GM21717 (cell line): ENCODE measurements at regions not wholly inside any gene's neighbourhood (a gene's known extent, or its start where the extent isn't known, plus 50 kb on each side); places are given as distances from the start of the nearest gene placed in this dataset.

Source experiments
- ATAC-seq: cut with Tn5 transposase; IDR thresholded peaks from one replicate; pipeline ENCODE4 v1.9.1; 2021; ENCODE audit warnings: mild to moderate bottlenecking, moderate library complexity; ENCODE audit not compliant: unreplicated experiment

DNA sequence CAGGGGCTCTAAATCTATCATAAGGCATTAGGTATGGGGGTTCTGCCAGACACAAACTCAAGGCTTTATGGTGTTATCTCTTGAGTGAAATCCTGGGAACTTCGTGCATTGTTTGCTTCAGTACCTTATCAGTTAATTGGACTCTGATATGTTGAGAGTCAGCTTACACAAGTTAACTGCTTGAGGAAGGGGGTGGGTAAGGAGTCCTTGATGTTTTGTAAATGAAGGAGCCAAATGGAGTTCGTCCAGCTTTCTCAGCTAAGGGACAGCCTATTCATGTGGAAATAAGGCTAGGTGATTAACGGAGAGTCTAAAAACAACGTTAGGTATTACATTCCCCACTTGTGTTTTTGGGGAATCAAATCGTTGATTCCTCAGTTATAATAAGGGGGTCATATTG lies 157.4 kb downstream of the TRIM27 start:
- ATAC-seq: no peak

DNA sequence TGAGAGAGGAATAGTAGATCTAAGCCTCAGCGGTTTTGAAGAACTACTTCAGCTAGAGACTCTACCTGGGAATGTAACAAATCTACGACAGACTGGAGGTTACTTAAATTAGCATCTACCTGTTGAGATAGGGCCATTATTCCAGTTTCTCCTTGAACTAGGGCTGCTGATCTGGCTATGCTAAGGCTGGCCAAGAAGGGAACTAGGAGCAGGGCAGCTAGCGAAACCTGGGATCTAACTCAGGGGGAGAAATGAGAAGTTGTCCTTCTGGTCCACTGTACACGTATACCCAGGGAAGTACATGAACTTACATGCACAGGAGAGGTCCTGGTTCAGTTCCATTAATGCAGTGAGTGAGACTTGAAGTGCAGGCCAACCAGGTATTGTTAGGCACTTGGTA lies 156.7 kb downstream of the TRIM27 start:
- ATAC-seq: no peak

DNA sequence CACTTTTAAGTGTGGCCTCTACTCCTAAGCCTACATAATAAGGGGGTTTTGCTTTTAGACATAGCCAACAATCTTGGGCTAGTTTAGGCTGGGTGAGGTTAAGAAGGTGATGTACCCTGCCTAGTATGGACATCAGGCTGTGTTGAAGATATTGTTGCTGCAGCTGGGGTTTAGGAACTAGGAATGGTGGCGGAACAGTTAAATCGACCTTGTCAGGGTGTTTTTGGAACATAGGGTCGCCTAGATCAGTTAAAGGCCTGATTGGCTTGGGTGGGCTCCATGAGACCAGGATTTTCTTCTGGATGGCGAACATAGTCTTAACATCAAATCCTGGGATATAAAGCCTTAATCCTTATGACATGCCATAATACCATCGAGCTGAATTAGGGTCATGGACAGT lies 156.1 kb downstream of the TRIM27 start:
- ATAC-seq: no peak

DNA sequence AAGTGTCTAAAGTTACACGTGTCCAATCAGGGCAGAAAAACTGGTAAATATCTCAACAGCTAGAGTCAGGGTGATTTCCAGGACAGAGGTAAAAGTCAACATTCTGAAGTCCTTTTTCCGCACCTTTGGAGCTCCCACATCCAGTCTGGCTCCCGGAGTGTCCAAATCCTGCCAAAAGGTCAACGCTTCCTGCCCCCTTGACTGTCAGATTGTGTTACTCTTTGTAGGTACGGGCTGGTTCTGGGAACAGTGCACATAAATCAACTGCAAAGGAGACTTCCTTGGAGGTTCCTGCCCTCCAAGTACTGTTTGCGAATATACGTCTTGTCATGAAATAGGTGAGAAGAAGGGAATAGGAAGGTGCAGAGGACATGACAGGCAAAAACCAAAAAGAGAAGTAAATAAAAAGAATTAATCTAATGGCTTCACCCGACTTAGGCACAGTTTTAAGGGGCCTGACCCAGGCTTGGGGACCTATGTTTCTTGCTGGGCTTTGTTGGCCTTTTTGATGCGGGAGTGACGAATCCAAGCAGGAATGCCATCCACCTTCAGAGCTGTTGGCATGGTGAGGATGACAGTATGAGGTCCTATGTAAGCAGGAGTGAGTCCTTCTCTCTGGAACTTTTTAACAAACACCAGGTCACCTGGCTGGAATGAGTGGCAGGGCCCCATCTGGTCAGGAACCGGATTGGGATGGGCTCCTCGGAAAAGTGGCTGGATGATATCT lies 155.4 kb downstream of the TRIM27 start:
- ATAC-seq: no peak

DNA sequence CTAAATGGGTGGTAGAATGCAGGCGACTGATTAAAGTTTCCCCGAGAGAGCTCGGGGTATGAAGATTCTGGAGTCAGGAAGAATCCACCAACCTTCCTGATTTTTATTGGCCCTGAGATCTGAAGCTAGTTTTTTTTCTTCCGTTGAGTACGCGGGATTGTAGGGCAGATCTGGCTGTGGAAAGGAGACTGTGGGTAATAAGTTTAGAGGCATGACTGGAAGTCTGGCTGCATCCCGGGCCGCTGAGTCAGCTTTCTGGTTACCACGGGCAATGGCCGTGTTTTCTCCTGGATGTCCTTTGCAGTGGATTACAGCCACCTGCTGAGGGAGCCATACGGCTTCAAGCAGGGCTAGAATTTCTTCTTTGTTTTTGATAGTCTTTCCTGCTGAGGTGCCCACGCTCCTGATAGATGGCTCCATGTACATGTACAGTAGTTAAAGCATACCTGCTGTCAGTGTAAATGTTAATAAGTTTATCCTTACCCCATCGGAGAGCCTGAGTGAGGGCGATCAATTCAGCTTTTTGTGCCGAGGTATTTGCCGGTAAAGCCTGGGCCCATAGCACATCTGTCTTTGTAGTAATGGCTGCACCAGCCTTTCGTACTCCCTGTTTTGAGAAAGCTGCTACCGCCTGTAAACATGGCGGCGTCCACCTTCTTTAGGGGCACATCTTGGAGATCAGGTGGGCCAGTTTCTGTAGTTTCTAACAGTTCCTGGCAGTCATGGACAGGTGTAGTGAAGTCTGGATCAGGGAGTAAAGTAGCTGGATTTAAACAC lies 154.0 kb downstream of the TRIM27 start:
- no peak for ATAC-seq

DNA sequence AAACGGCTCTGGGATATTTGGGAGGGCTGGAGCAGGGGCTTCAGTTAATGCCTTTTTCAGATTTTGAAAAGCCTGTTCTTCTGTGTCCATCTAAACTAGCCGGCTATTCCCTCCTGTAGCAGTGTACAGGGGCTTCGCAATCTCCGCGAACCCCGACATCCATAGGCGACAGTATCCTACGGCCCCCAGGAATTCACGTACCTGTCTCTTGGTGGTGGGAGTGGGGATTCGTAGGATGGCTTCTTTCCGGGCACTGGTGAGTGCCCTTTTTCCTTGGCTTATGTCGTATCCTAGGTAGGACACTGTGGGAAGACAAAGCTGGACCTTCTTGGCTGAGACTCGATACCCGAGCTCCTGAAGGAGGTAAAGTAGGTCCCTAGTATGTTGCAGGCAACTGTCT lies 153.1 kb downstream of the TRIM27 start:
- no peak for ATAC-seq

DNA sequence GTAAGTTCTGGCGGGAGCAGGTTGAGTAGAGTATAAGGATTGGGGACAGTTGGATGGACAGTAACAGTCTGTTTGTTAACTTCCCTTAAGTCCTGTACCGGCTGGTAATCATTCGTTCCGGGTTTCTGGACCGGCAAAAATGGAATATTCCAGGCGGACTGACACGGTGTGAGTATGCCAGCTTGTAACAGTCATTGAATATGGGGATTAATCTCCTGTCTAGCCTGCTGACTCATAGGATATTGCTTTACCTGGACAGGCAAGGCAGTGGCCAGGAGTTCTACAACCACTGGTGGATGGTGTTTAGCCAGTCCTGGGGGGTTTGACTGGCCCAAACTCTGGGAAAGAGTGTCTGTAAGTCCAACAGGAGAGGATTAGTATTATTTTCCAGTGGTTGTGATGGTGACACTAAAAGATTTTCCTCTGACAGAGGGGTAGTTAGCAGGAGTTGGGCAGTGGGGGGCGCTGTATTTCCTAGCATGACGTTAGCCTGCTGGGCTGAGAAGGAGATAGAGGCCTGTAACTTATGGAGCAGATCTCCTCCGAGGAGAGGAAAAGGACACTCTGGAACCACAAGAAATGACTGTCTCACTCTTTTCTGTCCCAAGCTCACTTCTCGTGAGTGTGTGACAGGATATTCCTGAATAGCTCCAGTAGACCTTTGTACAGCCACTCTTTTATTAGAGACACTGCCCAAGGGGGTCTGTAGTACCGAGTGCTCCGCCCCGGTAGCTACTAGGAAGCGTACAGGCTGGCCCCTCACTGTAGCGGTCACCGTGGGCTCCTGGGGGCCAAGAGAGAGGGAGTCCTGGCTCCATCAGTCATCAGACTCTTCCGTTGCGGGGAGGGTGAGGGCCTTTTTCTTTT lies 152.2 kb downstream of the TRIM27 start:
- no peak for ATAC-seq

DNA sequence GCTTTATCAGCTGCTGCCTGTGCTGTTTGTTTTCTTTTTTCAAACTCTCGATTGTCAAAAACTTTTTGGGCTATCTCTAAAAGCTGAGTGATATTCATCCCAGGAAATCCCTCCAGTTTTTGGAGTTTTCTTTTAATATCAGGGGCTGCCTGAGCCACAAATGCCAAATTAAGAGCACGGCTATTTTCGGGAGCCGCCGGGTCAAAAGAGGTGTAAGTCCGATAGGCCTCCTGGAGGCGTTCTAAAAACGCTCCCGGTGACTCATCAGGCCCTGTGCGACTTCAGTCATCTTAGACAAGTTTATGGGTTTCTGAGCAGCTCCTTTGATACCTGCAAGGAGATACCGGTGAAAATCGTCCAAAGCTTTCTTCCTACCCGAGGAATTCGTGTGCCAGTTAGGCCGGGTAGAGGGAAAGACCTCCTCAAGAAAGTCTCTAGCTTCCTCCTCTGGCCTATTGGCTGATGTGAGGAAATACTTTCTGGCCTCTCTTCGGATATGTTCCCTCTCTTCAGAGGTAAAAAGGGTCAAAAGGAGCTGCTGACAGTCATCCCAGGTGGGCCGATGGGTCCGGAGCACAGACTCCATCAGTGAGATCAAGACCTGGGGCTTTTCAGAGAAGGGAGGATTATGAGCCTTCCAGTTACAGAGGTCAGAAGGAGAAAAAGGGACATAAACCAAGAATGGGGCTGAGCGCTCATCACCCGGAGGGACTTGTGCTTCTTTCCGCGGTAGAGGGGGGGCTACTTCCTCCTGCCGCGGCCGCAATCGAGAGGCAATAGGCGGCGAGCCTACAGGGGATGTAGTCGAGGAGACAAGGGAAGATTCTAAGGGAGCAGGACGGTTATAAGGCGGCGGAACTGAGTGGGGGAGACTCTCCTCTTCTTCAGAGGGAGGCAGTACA lies 151.1 kb downstream of the TRIM27 start:
- ATAC-seq: no peak

DNA sequence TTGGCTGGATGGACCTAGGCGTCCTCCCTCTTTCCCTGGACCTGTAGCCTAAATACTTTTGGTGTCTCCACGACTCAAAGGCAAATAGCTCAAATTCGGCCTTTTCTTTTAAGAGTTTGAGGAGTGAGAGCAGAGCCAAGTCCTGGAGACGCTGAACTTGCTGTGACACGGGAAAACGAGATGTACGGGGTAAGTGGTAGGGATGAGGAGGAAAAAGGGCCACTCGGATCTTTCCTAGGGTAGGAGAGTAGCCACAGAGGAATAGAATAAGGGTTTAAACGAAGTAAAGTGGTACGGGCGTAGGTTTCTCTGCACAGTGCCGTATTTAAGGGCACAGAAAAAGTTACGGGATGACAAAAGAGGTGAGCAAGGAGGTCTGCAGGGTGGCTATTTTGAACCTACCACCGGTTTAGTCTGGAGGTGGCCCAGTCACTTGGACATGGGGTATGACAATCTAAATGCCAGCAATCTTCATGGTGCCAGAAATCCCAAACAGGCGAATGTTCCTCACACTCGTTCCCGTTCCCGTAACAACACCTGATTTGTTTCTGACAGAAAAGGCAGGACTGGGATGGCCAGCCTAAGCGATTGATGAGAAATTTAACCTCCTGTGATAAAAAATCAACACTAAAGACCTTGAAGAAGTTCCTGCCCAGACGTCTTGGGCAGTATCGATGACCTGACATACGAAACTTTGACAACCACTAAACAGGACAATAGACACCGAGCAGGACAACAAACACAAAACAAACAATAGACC lies 149.3 kb downstream of the TRIM27 start:
- no peak for ATAC-seq

DNA sequence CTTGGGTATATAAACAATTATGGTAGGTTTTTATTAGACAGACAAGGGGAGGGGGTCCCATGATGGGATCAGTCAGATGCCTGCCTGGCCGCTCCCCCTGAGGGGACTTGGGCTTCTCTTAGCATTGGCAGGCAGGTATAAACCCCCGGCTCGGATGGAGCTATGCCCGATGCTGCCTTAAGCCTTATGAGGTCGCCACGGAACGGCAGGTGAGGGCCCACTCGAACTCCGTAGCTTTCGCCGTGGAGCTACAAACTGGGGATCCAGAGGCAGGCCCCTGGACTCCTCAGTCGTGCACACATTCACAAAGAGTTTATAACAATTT lies 148.8 kb downstream of the TRIM27 start:
- ATAC-seq: no peak

DNA sequence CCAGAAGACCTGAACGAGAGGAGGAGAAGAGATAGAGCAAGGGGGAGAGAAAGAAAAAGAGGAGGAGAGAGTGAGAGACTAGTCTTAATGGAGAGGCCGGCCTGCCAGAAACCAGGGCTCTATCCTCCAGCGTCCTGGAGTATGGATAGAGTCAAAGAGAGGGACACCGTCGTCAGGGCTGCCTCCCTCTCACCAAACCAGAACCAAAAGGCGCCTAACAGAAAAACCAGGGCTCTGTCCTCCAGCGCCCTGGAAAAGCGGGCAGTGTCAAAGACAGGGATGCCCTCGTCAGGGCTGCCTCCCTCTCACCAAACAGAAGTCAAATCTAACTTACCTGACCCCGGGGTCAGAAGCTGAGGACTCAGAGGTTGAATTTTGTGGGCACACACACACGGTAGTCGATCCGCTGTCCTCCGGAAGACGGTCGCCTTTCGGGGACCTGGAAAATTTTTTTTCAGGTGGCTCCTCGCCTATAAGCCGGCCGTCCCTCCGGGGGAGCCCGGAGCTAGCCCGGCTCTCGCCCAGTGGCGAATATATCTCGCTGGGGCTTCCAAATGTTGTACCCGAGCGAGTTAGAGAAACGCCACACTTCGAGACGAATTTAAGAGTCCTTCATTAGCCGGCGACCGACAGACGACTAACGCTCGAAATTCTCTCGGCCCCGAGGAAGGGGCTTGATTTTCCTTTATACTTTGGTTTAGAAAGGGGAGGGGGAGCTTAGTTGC lies 148.2 kb downstream of the TRIM27 start:
- no peak for ATAC-seq

DNA sequence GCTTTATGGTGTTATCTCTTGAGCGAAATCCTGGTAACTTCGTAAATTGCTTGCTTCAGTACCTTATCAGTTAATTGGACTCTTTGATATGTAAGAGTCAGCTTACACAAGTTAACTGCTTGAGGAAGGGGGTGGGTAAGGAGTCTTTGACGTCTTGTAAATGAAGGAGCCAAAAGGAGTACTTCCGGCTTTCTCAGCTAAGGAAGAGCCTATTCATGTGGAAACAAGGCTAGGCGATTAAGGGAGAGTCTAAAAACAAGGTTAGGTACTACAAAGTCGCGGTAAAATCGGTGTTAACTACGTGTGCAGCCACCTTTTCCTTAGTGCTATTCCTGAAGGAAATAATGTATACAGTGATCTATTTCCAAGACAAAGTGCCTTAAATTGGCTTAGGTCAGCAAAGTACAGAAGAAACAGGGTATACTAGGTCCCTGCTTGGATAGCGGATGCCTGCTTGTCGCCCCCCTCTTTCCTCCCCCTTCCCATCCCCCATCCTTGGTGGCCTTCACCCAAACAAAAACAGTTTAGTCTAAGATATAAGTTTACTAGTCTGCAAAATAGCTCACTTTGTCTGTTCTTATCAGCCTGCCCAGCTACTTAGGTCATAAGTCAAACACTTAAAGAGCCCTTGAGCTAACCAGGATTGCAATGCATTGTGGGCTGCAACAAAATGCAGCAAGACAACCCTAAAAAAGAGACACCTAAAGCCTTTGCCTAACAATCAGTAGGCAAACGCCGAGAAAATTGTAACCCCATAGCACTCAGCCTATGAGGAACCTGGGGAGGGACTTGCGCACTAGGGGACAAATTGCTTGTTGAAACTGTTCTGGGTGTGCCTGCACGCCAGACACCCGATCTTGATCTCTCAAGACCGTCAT lies 147.3 kb downstream of the TRIM27 start:
- ATAC-seq: no peak

DNA sequence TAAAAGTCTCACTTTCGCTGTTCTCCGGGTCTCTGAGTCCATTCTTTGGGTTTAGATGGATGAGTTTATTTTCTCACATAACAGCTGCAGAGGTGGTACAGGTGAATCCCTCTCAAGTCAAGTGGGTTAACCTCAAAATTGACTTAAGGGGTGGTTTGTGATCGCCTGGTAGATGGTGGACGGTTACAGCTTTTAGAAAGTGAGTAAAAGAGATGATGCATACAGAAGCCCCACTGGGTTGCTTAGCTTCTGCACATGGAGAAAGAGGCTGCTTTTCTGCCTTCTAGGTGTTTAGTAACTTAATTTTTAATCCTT lies 146.7 kb downstream of the TRIM27 start:
- no peak for ATAC-seq

DNA sequence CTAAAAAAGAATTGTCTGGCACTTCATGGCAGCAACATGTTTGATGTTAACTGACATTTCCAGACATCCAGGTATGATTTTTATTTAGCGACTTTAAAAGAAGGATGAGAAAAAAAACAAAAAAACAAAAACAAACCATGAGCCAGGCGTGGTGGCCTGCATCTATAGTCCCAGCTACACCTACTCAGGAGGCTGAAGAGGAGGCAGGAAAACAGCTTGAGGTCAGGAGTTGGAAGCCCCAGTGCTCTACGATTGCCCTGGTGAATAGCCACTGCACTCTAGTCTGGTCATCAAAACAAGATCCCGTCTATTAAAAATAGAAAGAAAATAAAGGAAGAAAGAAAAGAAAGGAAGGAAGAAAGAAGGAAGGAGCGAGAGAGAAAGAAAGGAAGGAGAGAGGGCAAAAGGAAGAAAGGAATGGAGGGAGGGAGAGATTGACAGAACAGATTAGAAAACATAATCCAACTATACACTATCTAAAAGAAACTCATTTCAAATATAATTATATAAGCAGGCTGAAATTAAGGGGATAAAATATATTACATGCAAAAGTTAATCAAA lies 141.6 kb downstream of the TRIM27 start:
- ATAC-seq: no peak

DNA sequence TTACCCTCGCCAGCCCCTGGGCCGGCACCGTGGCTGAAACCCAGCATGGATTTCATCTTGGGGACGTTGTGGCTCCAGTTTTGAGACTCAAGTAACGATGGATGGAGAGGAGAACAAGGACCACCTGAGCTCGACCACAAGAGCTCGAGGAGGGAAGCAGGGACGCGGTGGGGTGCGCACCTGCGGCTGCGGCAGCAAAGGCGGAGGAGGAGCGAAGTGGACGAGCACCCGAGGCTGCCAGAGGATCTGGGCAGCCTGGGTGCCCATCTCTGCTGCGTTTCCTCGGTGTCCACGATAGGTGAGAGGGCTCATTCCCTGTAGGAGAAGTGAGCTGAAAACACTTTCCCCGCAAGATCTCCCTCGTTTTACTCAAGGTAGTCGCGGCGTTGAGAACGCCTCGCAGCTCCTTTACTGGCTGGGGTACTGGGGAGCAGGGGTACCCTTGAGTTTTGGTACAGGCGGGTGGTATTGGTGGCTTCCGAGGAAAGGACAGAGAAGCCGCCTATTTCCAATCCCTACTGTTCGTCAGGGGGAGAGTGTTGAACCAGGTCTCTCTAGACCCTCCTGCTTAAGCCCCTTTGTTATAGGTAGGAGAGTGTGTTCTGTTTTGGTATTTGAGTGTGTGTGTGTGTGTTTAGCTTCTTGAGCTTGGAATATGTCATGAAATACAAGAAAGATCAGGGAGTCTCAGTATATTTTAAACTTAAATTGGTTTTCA lies 137.7 kb downstream of the TRIM27 start:
- no peak for ATAC-seq

DNA sequence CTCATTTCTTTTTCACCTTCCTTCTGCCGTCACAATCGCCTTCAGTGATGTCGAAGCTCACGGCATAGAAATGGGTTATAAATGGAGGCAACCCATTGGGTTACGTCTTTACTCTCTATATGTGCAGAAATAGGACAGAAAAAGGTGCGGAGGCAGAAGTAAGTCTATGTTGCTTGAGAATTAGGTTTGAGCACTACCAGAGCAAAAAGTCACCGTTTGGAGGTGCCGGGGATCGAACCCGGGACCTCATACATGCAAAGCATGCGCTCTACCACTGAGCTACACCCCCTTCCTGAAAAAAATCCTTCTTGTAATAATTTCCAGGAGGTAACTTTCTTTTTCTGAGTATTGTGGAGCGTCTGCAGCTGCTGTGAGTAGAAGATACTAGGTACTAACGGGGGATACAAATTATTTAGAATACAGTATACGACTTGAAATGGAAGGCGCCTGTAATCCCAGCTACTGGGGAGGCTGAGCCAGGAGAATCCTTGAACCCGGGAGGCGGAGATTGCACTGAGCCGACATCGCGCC lies 134.2 kb downstream of the TRIM27 start:
- ATAC-seq: no peak

DNA sequence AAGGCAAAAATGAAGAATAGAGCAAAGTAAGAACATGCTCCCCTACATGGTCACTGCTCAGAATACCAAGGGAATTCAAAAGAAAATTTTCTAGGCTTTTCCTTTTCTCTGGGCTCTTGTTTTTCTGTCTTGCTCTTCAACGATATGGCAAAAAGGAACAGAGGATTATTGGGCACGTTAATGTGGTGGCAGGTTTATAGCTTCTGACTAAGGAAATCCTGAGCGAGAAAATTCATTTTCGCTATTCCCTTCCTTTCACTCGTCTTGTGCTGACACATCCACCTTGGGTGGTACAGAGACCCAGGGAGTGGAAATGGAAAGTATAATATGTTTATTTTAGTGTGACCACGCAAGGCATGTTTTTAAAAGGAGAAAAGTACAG lies 132.8 kb downstream of the TRIM27 start:
- ATAC-seq: no peak
